GM21367 (cell line): ENCODE measurements at regions not wholly inside any gene's neighbourhood (a gene's known extent, or its start where the extent isn't known, plus 50 kb on each side); places are given as distances from the start of the nearest gene placed in this dataset.

Source experiments
- ATAC-seq: cut with Tn5 transposase; IDR thresholded peaks from one replicate; pipeline ENCODE4 v1.9.1; 2021; ENCODE audit not compliant: unreplicated experiment

GRCh38 chr2:150417278-150417677 lies 70.2 kb downstream of the RND3 start:
- no peak for ATAC-seq

GRCh38 chr2:150415022-150415421 lies 72.4 kb downstream of the RND3 start:
- ATAC-seq, result no peak

- ATAC-seq, result no peak
Observed at GRCh38 chr2:150413910-150414309, 73.6 kb downstream of the RND3 start.

- ATAC-seq, result no peak
Observed at GRCh38 chr2:150413366-150413765, 74.1 kb downstream of the RND3 start.

- no peak for ATAC-seq
Observed at GRCh38 chr2:150410809-150411208, 76.7 kb downstream of the RND3 start.

GRCh38 chr2:150409196-150409595 lies 78.3 kb downstream of the RND3 start:
- ATAC-seq, result no peak

GRCh38 chr2:150404147-150404546 lies 83.3 kb downstream of the RND3 start:
- no peak for ATAC-seq

- no peak for ATAC-seq
Observed at GRCh38 chr2:150403457-150403856, 84.0 kb downstream of the RND3 start.

GRCh38 chr2:150402953-150403352 lies 84.5 kb downstream of the RND3 start:
- ATAC-seq, result no peak

- ATAC-seq, result no peak
Observed at GRCh38 chr2:150400849-150401248, 86.6 kb downstream of the RND3 start.

- ATAC-seq, result no peak
Observed at GRCh38 chr2:150392614-150393013, 94.9 kb downstream of the RND3 start.

- ATAC-seq, result no peak
Observed at GRCh38 chr2:150391779-150392178, 95.7 kb downstream of the RND3 start.

- no peak for ATAC-seq
Observed at GRCh38 chr2:150389447-150389846, 98.0 kb downstream of the RND3 start.

- no peak for ATAC-seq
Observed at GRCh38 chr2:150388289-150388625, 99.2 kb downstream of the RND3 start.

GRCh38 chr2:150387586-150388288 lies 99.7 kb downstream of the RND3 start:
- ATAC-seq, result no peak

GRCh38 chr2:150385211-150385610 lies 102.3 kb downstream of the RND3 start:
- no peak for ATAC-seq

GRCh38 chr2:150383587-150383986 lies 103.9 kb downstream of the RND3 start:
- no peak for ATAC-seq

- no peak for ATAC-seq
Observed at GRCh38 chr2:150379166-150379565, 108.3 kb downstream of the RND3 start.

GRCh38 chr2:150378686-150379085 lies 108.8 kb downstream of the RND3 start:
- no peak for ATAC-seq

GRCh38 chr2:150376553-150377335 lies 110.7 kb downstream of the RND3 start:
- no peak for ATAC-seq

- no peak for ATAC-seq
Observed at GRCh38 chr2:150375333-150375732, 112.1 kb downstream of the RND3 start.

GRCh38 chr2:150374492-150374891 lies 113.0 kb downstream of the RND3 start:
- no peak for ATAC-seq

- no peak for ATAC-seq
Observed at GRCh38 chr2:150373374-150373773, 114.1 kb downstream of the RND3 start.
